HG02852 (cell line): ENCODE measurements at regions not wholly inside any gene's neighbourhood (a gene's known extent, or its start where the extent isn't known, plus 50 kb on each side); places are given as distances from the start of the nearest gene placed in this dataset.

ENCODE experiments used
- ATAC-seq: cut with Tn5 transposase; IDR thresholded peaks from one replicate; pipeline ENCODE4 v1.9.1; 2021; ENCODE audit warnings: mild to moderate bottlenecking, moderate library complexity; ENCODE audit not compliant: unreplicated experiment

DNA sequence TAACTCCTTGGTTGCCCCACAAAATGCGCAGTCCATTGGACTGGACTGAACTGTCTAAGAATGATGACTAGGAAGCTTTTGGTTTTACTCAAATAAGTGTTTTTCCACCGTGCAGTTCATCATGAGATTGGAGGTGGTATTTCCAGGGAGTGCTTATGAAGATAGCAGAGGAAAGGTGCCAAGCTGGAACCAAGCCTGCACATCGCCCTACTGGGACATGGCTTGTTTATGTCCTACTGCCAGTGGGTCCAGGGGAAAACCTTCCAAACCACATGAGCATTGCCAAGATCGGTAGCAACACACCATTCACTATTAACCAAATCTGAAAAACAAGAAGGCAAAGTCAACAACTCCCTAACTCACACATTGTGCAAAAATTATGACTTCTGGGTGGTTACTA is 54.7 kb upstream of the DSCAM start:
- no peak for ATAC-seq

GRCh38 chr21:40902299-40902698 is 55.3 kb upstream of the DSCAM start:
- ATAC-seq = no peak

DNA sequence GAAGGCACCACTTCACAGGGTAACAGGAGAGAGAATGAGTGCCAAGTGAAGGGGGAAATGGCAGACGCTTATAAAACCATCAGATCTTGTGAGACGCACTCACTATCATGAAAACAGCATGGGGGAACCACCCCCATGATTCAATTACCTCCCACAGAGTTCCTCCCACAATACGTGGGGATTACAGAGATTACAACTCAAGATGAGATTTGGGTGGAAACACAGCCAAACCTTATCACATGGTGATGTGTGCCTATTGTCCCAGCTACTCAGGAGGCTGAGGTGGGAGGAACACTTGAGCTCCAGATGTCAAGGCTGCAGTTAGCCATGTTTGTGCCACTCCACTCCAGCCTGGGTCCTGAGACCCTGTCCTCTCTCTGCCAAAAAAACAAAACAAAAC is 56.0 kb upstream of the DSCAM start:
- ATAC-seq = no peak

DNA sequence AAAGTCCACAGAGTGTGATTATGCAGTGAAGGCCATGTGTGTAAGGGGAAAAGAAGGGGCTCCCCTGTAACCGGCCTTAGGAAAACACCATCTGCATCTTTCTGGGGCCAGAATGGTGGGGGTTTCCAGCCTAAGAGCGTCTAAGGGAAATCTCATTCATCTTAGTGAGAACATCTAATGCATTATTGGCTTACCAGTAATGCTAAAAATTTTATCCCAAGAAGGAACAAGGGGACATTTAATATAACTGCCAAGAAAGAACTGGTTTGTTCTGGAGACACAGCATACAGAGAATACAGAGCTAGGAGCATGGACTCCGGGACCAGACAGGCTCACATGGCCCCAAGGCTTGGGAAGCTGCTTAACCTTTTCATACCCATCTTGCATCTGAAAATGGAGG is 58.3 kb upstream of the DSCAM start:
- ATAC-seq = no peak

DNA sequence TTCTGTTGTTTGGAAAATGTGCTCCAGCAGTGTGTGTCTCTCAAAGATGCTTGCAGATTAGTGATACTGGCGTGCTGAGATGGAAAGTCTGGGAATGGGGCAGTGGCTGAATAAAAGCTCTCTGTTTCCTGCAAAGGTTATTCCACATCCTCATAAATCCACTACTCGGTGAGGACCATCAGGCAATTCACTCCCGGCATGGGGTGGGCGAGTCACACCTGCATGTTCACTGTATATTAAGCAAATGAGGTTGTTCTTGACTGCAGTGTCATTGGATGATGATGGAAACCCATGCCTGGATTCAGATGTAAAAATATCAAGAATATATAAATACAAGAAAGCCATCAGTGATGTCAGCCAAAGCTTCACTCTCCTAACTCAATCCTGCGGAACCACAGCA is 65.4 kb upstream of the DSCAM start:
- ATAC-seq = no peak

- ATAC-seq = no peak
These were observed 68.2 kb upstream of the DSCAM start for GRCh38 chr21:40915114-40915513.

DNA sequence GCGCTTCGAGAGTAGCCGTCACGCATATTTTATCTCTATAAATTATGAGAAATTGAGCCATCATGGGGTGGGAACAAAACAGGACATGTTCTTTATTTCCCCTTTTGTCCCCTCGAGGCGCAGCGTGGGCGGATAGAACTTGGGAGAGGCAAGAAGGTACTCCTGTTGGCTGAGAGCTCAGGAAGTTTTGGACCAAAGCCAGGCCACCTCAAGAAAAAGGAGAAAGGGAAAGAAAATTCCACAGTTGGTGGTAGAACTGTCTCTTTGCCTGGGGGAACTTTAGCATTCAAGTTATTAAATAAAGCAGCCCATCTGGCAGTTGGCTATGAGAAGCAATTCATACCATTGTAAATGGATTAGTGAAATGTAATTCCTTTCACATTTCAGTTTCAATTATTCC is 76.4 kb upstream of the DSCAM start:
- no peak for ATAC-seq

- no peak for ATAC-seq
These were observed 76.9 kb upstream of the DSCAM start for GRCh38 chr21:40923901-40924300.

GRCh38 chr21:40924641-40925040 is 77.7 kb upstream of the DSCAM start:
- ATAC-seq = no peak

DNA sequence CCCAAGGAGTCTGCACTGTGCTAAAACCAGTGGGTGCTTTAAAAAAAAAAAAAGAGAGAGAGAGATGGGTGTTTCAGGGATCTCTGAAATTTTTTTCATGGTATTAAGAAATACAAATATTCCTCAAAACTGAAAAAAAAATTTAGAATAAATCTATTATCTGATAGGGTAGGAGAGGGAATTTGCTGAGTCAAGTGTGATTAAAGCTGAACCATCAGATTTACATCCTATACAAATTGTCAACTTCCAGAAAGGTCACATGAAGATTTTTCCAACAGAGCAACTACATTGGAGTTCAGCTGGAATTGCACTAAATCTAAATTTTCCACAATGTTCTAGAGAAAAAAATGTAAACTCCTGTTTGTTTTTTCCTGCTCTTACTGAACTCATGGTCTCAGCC is 79.3 kb upstream of the DSCAM start:
- ATAC-seq = no peak

DNA sequence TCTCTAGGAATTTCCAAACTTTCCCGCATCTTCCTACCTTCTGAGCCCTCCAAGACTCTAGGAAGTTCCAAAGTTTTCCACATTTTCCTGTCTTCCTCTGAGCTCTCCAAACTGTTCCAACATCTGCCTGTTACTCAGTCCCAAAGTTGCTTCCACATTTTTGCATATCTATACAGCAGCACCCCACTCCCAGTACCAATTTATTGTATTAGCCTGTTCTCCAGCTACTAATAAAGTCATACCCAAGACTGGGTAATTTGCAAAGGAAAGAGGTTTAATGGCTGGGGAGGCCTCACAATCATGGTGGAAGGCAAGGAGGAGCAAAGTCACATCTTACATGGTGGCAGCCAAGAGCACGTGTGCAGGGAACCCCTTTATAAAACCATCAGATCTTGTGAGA is 82.9 kb upstream of the DSCAM start:
- no peak for ATAC-seq

DNA sequence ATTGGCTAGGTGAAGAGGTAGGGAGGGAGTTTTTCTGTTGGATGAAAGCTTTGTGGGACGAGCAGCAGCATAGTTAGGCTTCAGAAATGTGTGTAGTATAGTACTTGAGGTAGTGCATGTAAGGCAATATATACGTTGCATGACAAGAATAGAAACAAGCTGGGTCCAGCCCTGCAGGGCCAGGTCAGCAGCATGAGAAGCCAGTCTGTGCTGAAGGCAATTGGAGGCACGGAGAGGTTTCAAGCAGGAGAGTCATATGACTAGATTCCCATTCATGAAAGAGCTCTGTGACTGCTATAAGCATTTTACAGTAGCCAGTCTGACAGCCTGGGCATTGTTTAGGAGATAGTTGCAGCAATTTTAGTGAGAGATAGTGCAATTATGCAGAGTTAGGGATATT is 84.2 kb upstream of the DSCAM start:
- no peak for ATAC-seq

DNA sequence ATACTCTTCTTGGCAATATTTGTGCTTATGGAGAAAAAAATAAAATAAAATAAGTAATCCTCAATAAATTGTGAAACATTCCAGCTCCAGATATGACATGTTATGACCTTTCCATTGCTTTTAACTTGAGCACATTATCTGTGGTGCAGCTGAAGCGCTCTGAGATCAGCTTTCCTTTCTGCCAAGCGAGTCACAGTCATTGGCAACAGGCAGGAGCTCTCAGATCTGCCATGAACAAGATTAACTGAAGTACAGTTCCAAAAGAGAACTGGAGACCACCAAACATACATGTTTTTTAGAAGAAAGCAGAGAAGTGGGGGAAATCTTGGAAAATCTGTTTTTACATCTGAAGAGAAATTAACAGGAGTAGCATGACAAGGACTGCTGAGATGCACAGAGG is 89.2 kb upstream of the DSCAM start:
- ATAC-seq = no peak

- ATAC-seq = no peak
These were observed 89.9 kb upstream of the DSCAM start for GRCh38 chr21:40936771-40937261.

DNA sequence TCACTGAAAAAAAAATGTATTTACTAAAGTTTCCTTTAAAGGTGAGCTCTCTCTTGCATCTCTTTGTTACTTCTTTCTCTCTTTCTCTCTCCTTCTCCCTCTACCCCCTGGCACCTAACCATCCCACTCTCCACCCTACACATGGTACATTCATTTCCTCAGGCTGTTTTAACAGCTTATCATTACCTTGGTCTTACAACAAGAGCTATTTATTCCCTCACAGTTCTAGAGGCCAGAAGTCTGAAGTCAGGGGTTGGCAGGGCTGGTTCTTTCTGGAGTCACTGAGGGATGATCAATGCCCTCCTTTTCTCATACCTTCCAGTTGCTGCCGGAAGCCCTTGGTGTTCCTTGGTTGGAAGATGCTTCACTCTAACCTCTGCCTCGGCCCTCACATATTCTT is 91.1 kb upstream of the DSCAM start:
- ATAC-seq = no peak

DNA sequence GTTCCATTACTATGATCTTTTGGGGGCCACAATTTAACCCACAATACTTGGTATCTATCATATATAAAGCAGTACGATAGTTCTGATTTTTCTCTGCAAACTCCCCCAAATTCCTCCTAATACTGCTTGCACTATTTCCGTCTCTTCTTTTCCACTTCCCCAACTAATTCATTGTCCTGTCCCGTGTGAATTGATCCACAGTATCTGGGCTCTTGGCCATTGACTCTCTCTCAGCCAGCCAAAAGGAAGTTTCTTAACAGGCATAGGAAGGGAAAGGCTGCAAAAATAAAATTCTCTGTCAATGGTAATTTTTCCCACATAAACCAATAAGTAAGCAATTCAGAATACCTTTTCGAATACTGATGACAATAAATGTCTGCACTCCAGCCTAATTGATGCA is 91.7 kb upstream of the DSCAM start:
- ATAC-seq = no peak

DNA sequence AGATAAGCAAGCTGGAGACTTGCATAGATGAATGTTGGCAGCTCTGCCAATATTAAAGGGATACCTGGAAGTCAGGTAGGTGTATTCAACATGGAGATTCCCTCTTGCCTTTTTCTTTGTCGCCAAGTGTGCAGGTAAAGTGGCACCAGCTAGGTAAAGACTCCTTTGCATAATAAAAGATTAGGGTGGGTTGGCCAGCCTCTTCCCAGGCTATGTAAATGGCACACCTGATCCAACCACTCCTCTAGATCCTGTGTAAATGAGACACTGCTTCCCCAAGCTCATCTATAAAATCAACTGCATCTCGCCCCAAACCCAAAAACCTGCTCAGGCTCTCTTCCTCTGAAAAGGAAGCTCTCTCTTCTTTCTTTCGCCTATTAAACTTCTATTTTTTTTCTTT is 100.8 kb upstream of the DSCAM start:
- no peak for ATAC-seq

GRCh38 chr21:40950970-40951369 is 104.0 kb upstream of the DSCAM start:
- ATAC-seq = no peak

- no peak for ATAC-seq
These were observed 105.8 kb upstream of the DSCAM start for GRCh38 chr21:40952551-40953323.

GRCh38 chr21:40964691-40965090 is 117.7 kb upstream of the DSCAM start:
- ATAC-seq = no peak

DNA sequence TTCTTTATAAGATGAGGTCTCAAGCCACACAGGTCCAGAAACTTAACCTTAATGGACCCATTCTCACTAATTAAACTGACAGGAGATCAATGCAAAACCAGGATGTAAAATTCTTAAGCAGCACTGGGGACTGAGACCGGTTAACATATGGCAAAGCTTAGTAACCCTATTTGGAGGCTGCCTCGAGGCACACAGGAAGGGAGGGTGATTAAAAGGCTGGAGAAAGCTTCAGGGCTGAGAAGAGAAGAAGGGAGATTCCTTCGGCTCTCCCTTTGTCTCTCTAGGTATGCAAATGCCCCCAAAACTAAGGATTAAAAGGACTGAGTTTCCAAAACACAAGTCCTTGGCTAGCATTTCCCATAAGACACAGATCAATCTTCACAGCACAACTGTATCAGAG is 120.8 kb upstream of the DSCAM start:
- no peak for ATAC-seq

GRCh38 chr21:40972151-40972550 is 125.2 kb upstream of the DSCAM start:
- ATAC-seq = no peak
